ENCODE measurements at regions not wholly inside any gene's neighbourhood (a gene's known extent, or its start where the extent isn't known, plus 50 kb on each side); places are given as distances from the start of the nearest gene placed in this dataset.

DNA sequence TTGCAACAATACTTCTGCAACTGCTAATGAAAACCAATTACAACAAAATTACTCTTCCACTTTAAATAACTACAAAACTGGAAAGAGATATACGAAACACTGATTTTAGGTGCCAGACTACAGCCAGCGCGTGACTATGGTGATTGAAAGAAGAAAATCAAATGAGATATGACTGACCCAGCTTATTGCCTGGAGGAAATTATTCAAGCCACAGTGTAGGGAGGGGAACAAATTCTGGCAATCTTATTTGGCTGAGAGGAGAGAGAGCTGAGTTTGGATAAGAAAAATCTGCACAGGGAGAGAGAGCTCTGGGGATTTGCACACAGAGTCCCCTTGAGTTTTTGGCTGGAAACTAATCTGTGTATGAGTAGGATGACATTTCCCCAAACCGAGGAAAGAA lies 470.3 kb upstream of the FRG2C start:
- TF ChIP-seq, protein P1, sequence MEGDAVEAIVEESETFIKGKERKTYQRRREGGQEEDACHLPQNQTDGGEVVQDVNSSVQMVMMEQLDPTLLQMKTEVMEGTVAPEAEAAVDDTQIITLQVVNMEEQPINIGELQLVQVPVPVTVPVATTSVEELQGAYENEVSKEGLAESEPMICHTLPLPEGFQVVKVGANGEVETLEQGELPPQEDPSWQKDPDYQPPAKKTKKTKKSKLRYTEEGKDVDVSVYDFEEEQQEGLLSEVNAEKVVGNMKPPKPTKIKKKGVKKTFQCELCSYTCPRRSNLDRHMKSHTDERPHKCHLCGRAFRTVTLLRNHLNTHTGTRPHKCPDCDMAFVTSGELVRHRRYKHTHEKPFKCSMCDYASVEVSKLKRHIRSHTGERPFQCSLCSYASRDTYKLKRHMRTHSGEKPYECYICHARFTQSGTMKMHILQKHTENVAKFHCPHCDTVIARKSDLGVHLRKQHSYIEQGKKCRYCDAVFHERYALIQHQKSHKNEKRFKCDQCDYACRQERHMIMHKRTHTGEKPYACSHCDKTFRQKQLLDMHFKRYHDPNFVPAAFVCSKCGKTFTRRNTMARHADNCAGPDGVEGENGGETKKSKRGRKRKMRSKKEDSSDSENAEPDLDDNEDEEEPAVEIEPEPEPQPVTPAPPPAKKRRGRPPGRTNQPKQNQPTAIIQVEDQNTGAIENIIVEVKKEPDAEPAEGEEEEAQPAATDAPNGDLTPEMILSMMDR (conservative IDR thresholded peaks at IDR 0.05; ENCODE audit: low read length), result no peak
- TF ChIP-seq EZH2phosphoT487 (IDR thresholded peaks at IDR 0.05; ENCODE audit: borderline replicate concordance, low read depth, low read length), result no peak
